ENCODE measurements at regions not wholly inside any gene's neighbourhood (a gene's known extent, or its start where the extent isn't known, plus 50 kb on each side); places are given as distances from the start of the nearest gene placed in this dataset.

- no peak for TF ChIP-seq POLR2A (IDR thresholded peaks at IDR 0.05)
- TF ChIP-seq CTCF (IDR thresholded peaks at IDR 0.05): no peak
- TF ChIP-seq EP300 (IDR thresholded peaks at IDR 0.05): no peak
- no peak for TF ChIP-seq POLR2AphosphoS5 (IDR thresholded peaks at IDR 0.05)
Observed at GRCh38 chr5:54672871-54673270, 155.3 kb downstream of the SNX18 start.

Data from suprapubic skin (tissue), 4 donors.